ENCODE measurements at regions not wholly inside any gene's neighbourhood (a gene's known extent, or its start where the extent isn't known, plus 50 kb on each side); places are given as distances from the start of the nearest gene placed in this dataset.

- DNase-seq = no peak
These were observed 350.0 kb upstream of the BCHE start for GRCh38 chr3:166187237-166187636.

- no peak for DNase-seq
These were observed 348.8 kb upstream of the BCHE start for GRCh38 chr3:166186003-166186402.

- no peak for DNase-seq
These were observed 339.9 kb upstream of the BCHE start for GRCh38 chr3:166177130-166177529.

- no peak for DNase-seq
These were observed 334.5 kb upstream of the BCHE start for GRCh38 chr3:166171695-166172094.

GRCh38 chr3:166169681-166170080, 332.5 kb upstream of the BCHE start:
- no peak for DNase-seq

- DNase-seq = no peak
These were observed 290.7 kb upstream of the BCHE start for GRCh38 chr3:166127969-166128368.

- no peak for DNase-seq
These were observed 288.0 kb upstream of the BCHE start for GRCh38 chr3:166125179-166125578.

GRCh38 chr3:166123576-166123975, 286.4 kb upstream of the BCHE start:
- DNase-seq = no peak

GRCh38 chr3:166123088-166123487, 285.9 kb upstream of the BCHE start:
- no peak for DNase-seq

GRCh38 chr3:166118049-166118448, 280.8 kb upstream of the BCHE start:
- DNase-seq = no peak

GRCh38 chr3:166114448-166114847, 277.2 kb upstream of the BCHE start:
- no peak for DNase-seq

GRCh38 chr3:166111562-166111961, 274.3 kb upstream of the BCHE start:
- no peak for DNase-seq

GRCh38 chr3:166110102-166110501, 272.9 kb upstream of the BCHE start:
- DNase-seq = no peak

- DNase-seq = no peak
These were observed 267.7 kb upstream of the BCHE start for GRCh38 chr3:166104938-166105337.

- no peak for DNase-seq
These were observed 263.5 kb upstream of the BCHE start for GRCh38 chr3:166100730-166101129.

- DNase-seq = no peak
These were observed 252.4 kb upstream of the BCHE start for GRCh38 chr3:166089575-166089974.

- no peak for DNase-seq
These were observed 248.1 kb upstream of the BCHE start for GRCh38 chr3:166085164-166085856.

- DNase-seq = no peak
These were observed 242.9 kb upstream of the BCHE start for GRCh38 chr3:166080096-166080495.

- no peak for DNase-seq
These were observed 234.6 kb upstream of the BCHE start for GRCh38 chr3:166071831-166072230.

- DNase-seq = no peak
These were observed 227.3 kb upstream of the BCHE start for GRCh38 chr3:166064476-166064875.

- DNase-seq = no peak
These were observed 223.7 kb upstream of the BCHE start for GRCh38 chr3:166060789-166061479.

- DNase-seq = no peak
These were observed 215.2 kb upstream of the BCHE start for GRCh38 chr3:166052440-166052839.

GRCh38 chr3:166029507-166029906, 192.3 kb upstream of the BCHE start:
- DNase-seq = no peak

- peak; percentile 61 for DNase-seq
These were observed 176.0 kb upstream of the BCHE start for GRCh38 chr3:166013073-166013679.
